Hepatocyte (in vitro differentiated cells): ENCODE measurements at regions not wholly inside any gene's neighbourhood (a gene's known extent, or its start where the extent isn't known, plus 50 kb on each side); places are given as distances from the start of the nearest gene placed in this dataset.

Experiments used
- EZH2 ChIP-seq: fragments of 200-600 bp; sonication (generic); IDR thresholded peaks from 2 replicates; pipeline ENCODE4 v1.6.1; 2016; ENCODE audit warnings: antibody characterized with exemption, mild to moderate bottlenecking, borderline replicate concordance
- EZH2phosphoT487 ChIP-seq: fragments of 200-600 bp; sonication (generic); IDR thresholded peaks from one replicate; pipeline ENCODE4 v1.6.1; 2018; ENCODE audit warnings: antibody characterized with exemption, mild to moderate bottlenecking, low read depth, moderate library complexity; ENCODE audit not compliant: unreplicated experiment, severe bottlenecking
- TF ChIP-seq, protein P1 (sequence below): fragments of 200-600 bp; sonication (generic); IDR thresholded peaks from 2 replicates; pipeline ENCODE4 v1.5.1; 2016; ENCODE audit warnings: antibody characterized with exemption, mild to moderate bottlenecking; ENCODE audit not compliant: poor library complexity

DNA sequence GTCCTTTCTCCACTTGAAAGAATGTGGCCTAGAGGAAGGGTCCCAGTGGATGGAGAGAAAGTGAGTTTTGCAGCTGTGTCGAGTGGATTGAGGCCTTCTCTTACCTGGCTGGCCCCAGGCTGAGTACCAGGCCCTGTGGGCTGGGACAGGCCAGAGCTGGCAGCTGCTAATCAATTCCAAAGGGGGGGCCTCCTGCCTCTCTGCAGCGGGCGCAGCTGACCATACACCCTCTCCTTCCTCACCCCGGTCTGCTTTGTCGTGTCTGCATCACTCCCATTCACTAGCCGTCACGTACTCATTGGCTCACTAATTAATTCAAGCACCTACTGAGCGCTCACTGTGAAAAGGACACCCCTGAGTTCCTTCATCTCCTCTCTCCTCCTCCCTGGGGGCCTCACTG, 58.4 kb upstream of the PITX1 start:
- TF ChIP-seq, protein P1, sequence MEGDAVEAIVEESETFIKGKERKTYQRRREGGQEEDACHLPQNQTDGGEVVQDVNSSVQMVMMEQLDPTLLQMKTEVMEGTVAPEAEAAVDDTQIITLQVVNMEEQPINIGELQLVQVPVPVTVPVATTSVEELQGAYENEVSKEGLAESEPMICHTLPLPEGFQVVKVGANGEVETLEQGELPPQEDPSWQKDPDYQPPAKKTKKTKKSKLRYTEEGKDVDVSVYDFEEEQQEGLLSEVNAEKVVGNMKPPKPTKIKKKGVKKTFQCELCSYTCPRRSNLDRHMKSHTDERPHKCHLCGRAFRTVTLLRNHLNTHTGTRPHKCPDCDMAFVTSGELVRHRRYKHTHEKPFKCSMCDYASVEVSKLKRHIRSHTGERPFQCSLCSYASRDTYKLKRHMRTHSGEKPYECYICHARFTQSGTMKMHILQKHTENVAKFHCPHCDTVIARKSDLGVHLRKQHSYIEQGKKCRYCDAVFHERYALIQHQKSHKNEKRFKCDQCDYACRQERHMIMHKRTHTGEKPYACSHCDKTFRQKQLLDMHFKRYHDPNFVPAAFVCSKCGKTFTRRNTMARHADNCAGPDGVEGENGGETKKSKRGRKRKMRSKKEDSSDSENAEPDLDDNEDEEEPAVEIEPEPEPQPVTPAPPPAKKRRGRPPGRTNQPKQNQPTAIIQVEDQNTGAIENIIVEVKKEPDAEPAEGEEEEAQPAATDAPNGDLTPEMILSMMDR: no peak
- TF ChIP-seq EZH2 (no peak), EZH2phosphoT487 (no peak)
